ENCODE measurements at regions not wholly inside any gene's neighbourhood (a gene's known extent, or its start where the extent isn't known, plus 50 kb on each side); places are given as distances from the start of the nearest gene placed in this dataset.
"Not testable (repeated sequence)": the region's sequence is repeated elsewhere in the genome, so short reads cannot be mapped to it uniquely, and the experiment has no call there.

DNA sequence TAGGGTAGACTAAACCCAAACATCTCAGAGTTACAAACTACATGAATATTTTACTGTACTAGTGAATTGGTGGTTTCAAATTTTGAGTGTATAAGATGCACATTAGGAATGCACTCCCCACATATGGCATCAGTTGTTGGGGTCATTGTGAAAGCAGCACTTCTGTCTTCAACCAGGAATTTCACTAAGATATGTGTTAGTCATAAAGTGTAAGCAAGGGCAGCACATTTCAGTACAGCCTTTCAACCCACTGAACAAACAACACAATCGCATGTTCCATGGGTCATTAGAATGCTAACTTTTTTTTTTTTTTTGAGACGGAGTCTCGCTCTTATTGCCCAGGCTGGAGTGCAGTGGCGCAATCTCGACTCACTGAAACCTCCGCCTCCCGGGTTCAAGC, 164.1 kb upstream of the MAP2 start:
- DNase-seq (ENCODE audit: insufficient read length, low spot score) (no peak), FAIRE-seq (no peak)

DNA sequence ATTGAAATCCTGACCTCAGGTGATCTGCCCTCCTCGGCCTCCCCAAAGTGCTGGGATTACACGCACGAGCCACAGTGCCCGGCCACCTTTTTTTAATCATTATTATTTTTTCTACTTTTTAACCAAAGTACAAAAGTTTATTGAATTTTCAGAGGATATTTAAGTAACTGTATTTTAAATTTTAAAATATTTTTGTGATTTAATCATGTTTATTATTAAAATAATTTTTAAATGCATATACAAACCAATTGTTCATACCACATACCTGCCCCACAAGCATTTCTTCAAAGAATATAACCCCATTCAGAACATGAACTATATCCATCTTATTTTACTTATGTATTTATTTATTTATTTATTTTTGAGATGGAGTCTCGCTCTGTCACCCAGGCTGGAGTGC, 163.6 kb upstream of the MAP2 start:
- FAIRE-seq (no peak), DNase-seq (ENCODE audit: insufficient read length, low spot score) (no peak)

DNA sequence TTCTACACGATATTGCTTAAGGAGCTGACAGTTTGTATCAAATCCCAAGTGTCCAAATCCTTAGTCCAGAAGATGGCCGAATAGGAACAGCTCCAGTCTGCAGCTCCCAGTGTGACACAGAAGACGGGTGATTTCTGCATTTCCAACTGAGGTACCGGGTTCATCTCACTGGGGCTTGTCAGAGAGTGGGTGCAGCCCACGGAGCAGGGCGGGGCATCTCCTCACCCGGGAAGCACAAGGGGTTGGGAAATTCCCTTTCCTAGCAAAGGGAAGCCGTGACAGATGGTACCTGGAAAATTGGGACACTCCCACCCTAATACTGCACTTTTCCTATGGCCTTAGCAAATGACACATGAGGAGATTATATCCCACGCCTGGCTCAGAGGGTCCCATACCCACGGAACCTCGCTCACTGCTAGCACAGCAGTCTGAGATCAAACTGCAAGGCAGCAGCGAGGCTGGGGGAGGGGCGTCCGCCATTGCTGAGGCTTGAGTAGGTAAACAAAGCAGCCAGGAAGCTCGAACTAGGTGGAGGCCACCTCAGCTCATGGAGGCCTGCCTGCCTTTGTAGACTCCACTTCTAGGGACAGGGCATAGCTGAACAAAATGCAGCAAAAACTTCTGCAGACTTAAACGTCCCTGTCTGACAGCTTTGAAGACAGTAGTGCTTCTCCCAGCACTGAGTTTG, 162.3 kb upstream of the MAP2 start:
- not testable (repeated sequence) for FAIRE-seq; DNase-seq (ENCODE audit: insufficient read length, low spot score)

DNA sequence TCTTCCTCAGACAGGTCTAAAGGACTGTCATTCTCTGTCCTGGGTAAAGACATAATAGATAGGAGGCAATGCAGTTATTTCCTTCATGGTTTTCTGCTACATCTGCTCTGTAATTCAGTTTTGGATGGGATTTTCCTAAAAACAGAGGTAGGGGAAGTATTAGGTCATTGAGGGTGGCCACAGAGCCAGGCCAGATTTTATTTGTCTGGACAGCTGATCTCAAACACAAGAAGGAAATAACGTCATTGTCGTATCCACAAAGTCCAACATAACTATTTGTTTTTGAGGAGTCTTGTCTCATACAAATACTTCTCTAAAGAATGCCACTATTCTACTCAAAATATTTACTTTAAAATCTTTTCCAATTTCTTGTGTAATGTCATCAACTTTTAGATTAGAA, 154.8 kb upstream of the MAP2 start:
- FAIRE-seq = no peak
- DNase-seq (ENCODE audit: insufficient read length, low spot score) = no peak

DNA sequence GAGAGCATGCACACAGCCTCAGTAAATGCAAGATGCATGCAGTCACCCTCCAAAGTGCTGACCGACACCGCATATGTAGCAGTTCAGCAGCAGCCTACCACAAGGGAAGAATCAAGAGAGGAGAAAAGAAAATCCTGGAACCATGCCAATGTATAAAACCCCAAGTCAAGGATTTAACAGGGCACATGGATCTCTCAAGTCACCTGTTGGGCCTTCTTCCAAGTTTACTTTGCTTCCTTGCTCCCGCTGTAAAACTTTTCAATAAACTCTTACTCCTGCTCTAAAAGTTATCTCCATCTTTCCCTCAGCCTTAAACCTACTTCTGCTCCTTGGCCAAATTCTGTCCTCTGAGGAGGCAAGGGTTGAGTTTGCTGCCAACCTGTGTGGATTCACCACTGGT, 147.8 kb upstream of the MAP2 start:
- FAIRE-seq = no peak

DNA sequence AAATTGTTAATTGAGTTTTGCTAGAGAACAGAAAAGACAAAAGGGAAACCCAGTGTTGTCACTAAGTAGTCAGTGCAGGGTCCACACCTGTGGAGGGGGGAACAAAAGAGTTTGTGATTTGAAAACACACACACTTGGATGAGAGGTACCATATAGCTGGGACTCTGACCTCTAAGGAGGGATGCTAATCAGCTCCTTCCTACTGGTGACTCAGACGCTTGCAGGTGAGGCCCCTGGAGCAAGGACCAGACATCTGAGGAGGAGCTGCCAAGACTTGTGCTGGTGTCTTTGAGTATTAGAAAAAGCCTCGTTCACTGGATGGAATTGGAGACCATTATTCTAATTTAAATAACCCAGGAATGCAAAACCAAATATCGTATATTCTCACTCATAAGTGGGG, 146.4 kb upstream of the MAP2 start:
- no peak for DNase-seq (ENCODE audit: insufficient read length, low spot score)
- FAIRE-seq = no peak

More for the DNA sequence above, 147.8 kb upstream of the MAP2 start:
- no peak for DNase-seq (ENCODE audit: insufficient read length, low spot score)

DNA sequence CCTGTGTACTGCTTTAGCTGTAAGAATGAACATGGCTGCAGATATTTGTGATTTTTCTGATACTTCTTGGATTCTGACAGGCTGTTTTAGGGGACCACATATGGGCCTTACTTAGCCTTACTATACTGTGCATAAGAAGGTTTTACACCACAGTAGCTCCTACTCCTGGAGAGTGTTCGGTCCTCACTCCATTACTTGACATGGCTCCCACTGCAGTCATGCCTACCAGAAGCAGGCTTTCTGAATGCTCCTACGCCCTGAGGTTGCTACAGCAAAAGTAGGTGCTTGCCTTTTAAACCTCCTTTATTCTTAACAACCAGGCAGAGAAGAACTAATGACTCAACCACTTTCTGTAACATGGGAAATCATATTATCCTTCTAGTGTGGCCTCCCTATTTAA, 125.2 kb upstream of the MAP2 start:
- FAIRE-seq (no peak), DNase-seq (ENCODE audit: insufficient read length, low spot score) (no peak)

DNA sequence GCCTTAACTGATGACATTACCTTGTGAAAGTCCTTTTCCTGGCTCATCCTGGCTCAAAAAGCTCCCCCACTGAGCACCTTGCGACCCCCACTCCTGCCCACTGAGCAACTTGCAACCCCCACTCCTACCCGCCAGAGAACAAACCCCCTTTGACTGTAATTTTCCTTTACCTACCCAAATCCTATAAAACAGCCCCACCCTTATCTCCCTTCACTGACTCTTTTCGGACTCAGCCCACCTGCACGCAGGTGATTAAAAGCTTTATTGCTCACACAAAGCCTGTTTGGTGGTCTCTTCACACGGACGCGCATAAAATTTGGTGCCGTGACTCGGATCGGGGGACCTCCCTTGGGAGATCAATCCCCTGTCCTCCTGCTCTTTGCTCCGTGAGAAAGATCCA, 124.4 kb upstream of the MAP2 start:
- not testable (repeated sequence) for DNase-seq (ENCODE audit: insufficient read length, low spot score); FAIRE-seq

DNA sequence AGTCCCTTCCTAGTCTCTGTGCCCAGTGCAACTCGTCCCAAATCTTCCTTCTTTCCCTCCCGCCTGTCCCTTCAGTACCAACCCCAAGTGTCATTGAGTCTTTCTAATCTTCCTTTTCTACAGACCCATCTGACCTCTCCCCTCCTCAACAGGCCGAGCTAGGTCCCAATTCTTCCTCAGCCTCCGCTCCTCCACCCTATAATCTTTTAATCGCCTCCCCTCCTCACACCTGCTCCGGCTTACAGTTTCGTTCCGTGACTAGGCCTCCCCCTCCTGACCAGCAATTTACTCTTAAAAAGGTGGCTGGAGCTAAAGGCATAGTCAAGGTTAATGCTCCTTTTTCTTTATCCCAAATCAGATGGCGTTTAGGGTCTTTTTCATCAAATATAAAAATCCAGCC, 123.1 kb upstream of the MAP2 start:
- not testable (repeated sequence) for FAIRE-seq; DNase-seq (ENCODE audit: insufficient read length, low spot score)

DNA sequence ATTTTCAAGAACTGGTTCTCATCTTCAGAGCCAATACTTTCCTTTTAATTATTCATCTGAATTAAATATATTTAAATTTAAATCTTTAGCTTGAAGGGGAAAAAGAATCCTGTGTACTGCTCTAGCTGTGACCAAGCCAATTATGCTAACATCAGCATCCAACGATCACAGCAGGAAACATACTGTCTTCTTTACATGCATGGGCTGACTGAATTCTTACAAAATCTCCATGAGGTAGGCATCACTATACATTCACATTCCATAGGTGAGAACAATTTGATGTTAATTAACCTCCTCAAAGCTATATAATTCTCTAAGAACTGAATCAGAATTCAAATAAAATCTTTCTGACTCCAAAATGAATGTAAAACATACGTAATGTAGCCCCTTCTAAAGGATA, 118.8 kb upstream of the MAP2 start:
- FAIRE-seq (no peak), DNase-seq (ENCODE audit: insufficient read length, low spot score) (no peak)

DNA sequence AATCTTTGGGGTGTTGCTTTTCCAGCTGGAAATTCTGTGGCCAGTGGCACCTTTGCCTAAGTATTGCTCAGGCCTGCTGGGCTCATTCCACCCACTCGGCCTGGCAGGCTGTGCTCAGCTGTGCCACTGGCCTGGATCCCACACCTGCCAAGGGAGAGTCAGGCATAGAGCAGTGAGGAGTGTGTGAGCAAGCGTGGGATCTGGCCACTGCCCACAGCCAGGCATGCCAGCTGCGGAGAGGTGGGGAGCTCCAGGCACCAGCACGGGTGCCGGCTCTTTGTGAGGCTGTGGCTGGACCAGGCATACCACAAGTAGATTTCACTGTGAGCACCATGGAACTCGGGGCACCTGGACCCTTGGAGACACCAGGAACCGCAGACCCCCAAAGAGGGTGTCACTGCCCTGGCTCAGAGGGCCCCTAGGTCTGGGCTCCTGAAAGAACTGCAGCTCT, 118.1 kb upstream of the MAP2 start:
- DNase-seq (ENCODE audit: insufficient read length, low spot score) = no peak
- no peak for FAIRE-seq

DNA sequence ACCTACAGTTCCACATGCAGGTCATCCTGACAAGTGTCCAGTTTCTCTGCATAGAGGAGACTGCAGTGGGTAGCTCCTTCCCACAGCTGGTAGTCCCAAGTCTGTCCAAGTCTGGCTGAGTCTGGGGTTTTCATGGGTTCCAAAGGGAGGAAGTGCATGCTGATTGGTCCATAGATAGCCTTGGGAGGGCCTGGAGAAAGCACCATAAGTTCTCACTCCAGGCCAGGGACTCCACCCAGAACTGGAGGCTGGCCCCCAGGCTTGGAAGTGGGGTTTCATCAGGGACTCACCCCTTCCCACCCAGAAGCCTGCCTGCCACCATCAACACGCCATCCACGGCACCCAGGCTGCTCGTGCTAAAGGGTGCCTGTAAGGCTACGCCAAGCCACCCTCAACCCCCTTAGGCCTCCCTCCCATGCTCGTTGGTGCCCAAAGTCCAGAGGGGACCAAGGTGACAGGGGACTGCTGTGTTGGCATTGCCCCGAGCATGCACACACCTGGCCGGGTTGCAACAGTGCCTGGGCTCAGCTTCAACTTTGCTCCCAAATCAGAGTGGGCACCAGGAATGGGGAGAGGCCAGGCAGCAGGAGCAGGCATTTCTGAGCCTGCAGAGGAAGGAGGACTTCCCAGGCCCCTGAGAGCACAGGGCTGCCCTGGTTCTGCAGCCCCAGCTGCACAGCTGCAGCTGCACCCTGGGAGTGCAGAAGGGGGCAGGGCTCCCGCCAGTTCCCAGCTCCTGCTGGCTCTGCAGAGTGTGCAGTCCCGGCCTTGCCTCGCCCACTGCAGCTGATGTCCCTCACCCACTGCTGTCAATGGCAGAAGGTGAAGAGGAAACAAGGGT, 116.5 kb upstream of the MAP2 start:
- DNase-seq (ENCODE audit: insufficient read length, low spot score) (no peak), FAIRE-seq (no peak)

DNA sequence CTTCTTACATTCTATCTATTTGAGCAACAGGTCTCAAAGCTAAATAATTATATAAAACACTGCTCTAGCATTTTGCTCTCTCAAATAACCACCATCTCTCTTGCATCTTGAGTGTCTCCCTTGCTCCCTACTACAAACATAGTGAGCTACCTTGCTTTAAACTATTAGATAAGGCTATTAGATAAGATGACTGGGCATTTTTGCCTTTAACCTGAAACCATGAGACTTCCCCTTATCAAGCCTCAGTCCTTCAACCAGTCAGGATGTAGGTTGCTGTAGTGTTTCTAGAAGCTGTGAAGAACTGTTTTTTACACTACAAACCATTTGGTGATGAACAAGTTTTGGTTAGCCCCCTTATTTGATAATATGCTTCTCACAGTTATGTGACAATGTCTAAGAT, 115.4 kb upstream of the MAP2 start:
- DNase-seq (ENCODE audit: insufficient read length, low spot score) = no peak
- no peak for FAIRE-seq

DNA sequence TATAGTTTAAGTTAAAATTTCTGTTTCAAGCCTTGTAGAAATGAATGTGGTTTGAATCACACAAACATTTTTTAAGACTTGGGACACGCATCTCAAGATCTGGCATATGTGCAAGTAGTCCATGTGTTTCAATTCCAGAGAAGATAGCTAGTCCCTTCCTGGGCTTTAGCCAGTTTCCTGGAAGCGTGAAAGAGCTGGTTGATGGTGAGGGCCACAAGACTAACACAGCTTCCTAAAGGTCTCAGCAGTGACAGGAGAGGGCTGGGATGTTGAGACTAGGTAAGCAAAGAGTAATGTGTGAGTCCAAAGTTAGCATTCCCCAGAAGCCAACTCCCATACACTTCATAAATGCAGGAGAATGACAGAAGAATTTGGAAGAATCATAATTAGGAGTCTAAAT, 111.9 kb upstream of the MAP2 start:
- no peak for FAIRE-seq
- no peak for DNase-seq (ENCODE audit: insufficient read length, low spot score)

DNA sequence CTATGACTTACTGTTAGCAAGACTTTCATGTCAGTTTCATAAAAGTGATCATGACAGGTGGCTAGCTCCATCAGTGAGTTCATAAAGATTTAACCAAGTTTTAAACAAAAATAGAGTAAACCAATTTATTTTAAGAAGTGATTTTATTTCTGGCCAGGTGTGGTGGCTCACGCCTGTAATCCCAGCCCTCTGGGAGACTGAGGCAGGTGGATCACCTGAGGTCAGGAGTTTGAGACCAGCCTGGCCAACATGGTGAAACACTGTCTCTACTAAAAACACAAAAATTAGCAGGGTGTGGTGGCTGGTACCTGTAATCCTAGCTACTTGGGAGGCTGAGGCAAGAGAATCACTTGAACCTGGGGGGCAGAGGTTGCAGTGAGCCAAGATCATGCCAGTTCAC, 111.4 kb upstream of the MAP2 start:
- DNase-seq (ENCODE audit: insufficient read length, low spot score); FAIRE-seq: not testable (repeated sequence)

DNA sequence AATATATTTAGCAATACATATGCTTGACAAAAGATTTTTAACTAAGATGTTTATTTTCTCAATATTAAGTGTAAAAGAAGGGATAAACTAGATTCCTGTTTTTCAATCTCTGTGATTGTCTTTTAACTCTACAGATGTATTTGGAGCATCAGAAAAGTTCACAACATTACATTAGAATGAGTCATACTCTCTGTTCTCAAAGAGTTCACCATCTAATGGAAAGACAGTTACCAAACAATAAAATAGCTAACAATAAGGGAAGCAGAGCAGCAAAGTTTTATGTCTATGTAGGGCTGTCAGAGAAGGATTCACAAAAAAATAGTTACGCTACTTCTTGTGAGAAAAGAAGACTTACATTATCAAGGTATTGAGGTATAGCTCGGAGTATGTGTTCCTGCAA, 109.2 kb upstream of the MAP2 start:
- FAIRE-seq (no peak), DNase-seq (ENCODE audit: insufficient read length, low spot score) (no peak)

DNA sequence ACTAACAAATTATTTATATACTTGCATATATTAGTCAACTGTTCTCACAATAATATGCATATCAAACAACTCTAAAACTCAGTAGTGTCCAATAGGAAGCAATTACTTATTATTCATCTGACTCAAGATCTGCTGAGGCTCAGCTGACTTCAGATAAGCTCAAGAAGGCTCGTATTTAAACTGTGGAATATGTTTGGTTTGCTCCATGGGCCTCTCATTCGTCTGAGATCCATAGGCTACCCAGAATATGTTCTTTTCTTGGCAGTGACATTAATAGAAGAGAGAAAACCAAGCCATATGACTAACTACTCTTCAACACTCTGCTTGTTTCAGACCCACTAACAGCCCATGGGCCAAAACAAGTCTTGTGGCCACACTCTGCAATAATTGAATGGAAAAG, 107.7 kb upstream of the MAP2 start:
- DNase-seq (ENCODE audit: insufficient read length, low spot score) (no peak), FAIRE-seq (no peak)

DNA sequence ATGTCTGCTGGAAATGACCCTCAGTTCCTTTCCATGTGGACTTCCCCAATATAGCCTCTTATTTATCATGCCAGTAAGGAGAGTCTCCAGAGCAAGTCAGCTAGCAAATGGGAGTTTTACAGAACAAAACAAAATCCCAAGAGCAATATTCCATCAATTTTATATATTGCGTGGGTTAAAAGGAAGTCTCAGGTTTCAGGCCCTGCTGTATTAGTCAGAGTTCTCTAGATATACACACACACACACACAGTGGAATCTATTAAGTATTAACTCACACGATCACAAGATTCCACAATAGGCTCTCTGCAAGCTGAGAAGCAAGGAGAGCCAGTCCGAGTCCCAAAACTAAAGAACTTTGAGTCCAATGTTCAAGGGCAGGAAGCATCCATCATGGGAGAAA, 102.8 kb upstream of the MAP2 start:
- FAIRE-seq (no peak), DNase-seq (ENCODE audit: insufficient read length, low spot score) (no peak)

DNA sequence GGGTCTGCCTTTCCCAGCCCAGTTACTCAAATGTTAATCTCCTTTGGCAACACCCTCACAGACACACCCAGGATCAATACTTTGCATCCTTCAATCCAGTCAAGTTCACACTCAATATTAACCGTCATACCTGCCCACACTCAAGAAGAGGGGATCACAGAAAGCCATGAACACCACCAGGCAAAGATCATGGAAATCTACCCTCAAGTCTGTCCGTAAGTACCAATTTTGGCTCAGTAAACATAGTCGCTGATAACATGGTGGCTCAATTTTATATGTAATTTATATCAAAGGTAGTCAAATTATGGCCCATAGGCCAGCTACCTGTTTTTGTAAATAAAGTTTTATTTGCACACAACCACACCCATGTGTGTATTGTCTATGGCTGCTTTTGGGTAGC, 102.3 kb upstream of the MAP2 start:
- DNase-seq (ENCODE audit: insufficient read length, low spot score) (no peak), FAIRE-seq (no peak)

DNA sequence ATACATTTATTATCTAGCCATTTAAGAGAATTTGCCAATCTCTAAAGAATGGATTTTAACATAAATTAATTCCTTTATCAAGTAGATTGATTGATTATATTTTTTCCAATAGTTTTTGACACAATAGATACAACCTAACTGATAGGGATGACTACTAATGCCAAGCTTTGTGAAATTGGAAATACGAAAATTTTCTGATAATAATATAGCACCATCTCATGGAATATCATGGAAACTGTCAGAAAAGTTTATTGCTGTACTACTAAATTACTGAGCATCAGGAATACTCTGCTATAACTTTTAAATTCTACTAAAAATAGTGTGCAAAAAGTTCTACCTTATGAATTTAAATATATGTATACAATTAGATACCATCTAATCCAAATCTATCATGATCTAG, 101.8 kb upstream of the MAP2 start:
- DNase-seq (ENCODE audit: insufficient read length, low spot score) (no peak), FAIRE-seq (no peak)

DNA sequence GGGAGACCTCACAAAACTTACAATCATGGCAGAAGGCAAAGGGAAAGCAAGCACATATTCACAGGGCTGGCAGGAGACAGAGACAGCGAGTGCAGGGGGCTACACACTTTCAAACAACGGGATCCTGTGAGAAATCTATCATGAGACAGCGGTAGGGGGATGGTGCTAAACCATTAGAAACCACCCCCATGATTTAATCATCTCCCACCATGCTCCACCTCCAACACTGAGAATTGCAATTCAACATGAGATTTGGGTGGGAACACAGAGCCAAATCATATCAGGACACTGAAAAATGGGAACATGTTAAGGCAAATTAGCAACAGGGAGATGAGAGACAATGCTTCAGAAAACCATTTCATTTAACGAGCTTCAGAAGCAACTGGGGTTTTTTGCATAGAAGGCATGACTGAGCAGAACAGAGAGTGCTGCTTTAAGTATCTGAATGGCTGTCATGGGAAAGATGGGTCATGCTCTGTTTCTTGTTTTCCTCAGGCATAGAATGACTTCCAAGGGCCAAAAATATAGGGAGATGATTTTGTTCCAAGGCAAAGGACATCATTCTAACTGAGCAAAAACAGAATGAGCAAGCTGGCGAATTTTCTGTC, 100.8 kb upstream of the MAP2 start:
- no peak for DNase-seq (ENCODE audit: insufficient read length, low spot score)
- FAIRE-seq = no peak

DNA sequence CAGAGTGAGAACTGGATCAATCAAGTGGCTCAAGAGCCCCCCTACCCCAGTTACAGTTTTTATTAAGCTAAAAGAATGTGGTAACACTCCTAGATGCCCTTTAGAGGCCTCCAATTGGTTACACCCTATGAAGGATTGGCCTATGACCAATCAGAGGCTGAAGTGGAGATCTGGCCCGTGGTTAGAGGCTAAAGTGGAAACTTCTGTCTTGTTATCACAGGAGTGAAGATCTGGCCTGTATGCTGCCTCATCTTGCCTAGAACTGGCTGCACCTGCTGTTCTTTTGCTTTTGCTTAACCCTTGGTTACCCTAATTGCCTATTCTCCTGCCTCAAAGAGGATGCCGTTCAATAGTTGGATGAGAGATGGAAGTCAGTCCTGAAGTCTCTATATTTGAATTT, 100.1 kb upstream of the MAP2 start:
- FAIRE-seq (no peak), DNase-seq (ENCODE audit: insufficient read length, low spot score) (no peak)

Measured in GM19239 (cell line).